HG02973 (cell line): ENCODE measurements at regions not wholly inside any gene's neighbourhood (a gene's known extent, or its start where the extent isn't known, plus 50 kb on each side); places are given as distances from the start of the nearest gene placed in this dataset.

Source experiments
- ATAC-seq: cut with Tn5 transposase; IDR thresholded peaks from one replicate; pipeline ENCODE4 v1.9.1; 2021; ENCODE audit warnings: moderate library complexity; ENCODE audit not compliant: unreplicated experiment

DNA sequence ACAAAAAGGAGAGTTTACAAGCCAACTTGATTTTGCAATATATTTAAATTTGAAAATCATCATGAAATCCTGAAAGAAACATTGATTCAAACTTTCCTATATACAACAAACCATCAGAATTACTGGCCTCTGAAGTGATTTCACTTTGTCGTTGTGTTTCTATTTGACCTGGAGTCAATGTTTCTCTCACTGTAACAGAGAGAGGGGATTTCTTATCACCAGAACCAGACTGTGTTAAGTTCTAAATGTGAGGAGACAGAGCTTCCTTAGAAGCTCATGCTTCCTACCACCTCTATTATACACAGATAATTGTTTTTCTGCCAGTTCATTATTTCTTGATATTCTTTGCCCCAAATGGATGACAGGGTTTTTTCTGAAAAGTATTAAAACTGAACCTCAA is 245.0 kb upstream of the RND3 start:
- no peak for ATAC-seq

DNA sequence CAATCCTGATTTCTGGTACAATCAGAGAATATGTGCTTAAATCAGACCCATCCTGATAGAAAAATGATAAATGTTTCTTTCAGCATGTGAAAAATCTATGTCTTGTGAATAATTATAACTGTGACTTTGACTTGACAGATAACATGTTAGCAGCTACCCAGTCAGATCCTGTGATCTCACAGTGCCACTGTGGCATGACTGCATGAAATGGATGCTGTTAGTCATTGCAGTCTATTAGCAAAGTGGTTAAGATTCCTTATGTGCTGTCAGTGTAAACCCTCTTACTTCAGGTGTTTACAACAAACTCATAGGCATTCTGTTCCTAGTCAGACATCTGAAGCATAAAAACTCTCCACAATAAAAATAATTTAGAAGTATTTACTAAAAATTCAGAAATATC is 244.6 kb upstream of the RND3 start:
- peak; percentile 48 for ATAC-seq

DNA sequence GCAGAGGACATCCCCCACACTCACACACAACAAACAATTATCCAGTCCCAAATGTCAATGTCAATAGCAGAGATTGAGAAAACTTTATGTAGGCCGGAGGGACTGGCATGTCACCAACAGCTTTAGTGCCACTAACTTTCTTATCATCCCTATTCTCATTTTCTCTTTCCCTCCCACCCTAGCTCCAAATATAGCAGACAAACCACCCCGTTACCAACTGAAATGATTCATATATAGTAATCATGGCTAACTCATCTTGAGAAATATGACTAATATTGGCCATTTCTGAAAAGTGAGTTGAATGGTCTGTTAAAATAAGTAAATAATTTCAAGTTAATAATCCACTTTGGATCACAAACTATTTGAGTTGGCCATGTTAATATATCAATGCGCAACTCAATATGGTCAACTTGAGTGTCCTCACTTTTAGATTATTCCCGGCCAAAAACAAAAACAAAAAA is 242.1 kb upstream of the RND3 start:
- ATAC-seq = peak; percentile 83

DNA sequence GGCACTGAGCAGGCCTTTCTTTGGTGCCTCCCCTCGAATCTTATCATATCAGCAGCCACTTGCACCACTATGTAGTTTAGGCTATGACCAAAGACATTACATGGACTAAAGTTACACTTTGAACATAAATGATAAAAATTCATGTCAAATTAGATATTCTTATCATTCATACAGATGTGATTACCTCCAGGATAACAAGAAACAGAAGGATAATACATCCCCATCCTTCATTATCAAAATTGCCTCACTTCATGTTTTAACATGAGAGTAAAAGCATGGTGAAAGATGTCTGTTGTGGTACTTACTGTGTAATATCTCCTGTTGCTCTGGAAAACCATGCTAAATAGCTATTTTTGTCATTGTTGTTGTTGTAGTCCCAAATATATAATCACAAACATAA is 230.8 kb upstream of the RND3 start:
- ATAC-seq = no peak

DNA sequence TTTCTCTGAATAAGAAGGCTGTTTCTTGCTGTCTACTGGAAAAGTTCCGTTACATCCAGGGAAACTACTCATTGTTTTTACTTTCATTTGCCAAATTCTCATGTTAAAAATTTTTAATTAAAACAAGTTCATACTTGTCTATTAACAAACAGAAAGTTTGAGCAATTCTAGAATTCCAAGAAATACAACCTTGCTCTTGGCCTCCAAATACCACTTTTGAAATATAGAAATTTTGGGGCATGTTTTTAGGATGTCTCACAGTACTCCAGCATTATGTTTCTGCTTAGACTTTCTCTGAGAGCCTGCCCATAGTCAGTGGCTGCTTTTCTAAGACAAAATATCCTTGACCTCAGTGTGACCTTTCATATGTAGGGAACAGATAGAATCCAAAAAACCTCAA is 228.7 kb upstream of the RND3 start:
- no peak for ATAC-seq

DNA sequence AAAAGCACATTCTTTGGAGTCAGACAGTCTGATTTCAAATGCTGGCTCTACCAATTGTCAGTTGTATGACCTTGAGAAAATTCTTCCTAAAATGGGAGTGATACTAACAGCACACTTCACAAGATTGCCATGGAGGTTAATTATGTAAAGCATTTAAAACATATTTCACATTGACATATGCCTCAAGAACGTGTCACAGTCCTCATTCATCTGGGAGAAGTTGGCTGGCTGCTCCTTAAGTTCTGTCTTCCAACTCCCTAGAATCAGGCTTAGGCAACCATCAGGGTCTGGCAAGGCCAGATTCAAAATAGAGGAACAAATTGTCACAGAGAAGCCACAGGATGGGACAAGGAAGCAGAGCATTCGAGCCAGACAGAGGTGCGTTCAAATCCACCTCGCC is 228.0 kb upstream of the RND3 start:
- ATAC-seq = no peak

DNA sequence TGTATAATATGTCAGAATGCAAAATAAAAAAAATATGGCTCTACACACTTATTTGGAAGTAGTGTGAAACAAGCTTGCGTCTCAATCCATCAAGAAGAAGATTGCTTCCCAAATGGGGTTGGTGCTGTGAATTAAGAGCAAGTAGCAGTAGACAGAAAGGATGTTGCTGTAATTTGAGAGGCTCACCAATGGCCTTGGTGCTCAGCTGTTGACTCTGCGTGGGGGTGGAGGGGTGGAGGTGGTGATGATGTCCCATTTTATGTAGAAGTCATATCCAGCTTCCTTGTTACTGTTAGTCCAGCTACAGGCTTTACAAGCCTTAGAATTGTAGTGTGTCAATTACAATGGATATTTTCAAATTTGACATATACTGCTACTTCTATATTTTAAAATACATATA is 223.4 kb upstream of the RND3 start:
- no peak for ATAC-seq

DNA sequence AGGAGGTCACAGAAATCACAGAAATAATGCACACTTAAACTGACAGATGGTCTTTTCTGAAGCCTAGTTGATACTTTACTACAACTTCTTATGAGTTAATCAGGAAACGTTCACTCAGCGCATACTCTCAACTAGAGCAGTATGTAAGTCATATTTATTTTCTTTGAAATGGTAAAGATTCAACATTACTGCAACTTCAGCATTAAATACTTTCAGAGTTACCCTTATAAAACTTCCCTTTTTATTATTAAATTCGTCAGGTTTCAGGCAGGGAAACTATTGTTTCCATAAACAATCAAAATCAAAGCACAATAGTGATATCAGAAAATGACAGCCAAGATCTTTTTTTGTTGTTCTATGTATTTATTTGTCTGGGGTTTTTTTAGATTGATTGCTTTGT is 222.6 kb upstream of the RND3 start:
- ATAC-seq = no peak

DNA sequence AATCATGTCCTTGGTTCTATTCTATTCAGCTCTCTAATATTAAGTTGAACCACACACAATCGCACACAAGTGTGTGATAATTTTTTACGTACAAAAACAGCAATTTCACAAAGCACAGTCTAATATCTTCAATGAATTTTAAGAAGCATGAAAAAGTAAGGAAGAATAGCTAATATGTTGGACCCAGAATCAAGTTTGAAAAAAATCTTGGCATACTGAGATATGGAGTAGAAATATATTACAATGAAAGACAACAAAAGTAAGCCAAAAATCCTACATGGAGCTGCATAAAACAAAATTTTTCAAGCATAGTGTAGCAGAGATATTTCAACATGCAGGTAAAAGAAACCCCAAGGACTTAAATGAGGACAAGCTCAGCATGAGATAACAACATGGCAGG is 219.1 kb upstream of the RND3 start:
- ATAC-seq = no peak

DNA sequence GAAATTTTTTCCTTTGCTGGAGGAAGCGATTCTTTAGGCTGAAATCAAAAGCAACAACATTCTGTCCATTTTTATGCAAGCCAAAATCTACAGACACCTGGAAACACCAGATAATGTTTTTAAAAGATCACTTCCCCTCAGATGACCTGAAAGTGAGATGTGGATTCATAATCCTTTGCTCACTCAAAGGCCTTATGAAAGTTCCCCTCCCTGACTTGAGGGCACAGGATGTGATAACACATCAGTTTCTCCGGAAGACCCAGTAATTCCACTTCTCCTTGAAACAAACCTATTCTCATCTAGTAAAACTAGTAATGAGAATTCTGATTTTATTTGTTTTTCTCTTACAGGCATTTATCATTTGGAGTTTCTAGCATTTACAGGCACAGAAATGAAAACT is 218.3 kb upstream of the RND3 start:
- ATAC-seq = no peak

DNA sequence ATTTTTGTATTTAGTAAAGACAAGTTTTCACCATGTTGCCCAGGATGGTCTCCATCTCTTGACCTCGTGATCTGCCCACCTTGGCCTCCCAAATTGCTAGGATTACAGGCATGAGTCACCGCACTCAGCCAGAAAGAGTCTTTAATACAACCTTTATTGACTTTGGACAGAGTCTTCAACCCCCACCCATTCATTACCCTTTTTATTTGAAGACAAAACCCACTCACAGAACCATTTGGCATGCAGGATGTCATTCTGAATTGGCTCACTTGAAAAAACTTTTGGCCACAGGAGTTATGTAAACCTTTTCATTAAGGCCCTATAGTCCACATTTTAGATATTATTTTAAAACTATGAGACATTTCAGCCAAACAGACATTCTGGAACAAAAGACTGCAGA is 217.9 kb upstream of the RND3 start:
- no peak for ATAC-seq

DNA sequence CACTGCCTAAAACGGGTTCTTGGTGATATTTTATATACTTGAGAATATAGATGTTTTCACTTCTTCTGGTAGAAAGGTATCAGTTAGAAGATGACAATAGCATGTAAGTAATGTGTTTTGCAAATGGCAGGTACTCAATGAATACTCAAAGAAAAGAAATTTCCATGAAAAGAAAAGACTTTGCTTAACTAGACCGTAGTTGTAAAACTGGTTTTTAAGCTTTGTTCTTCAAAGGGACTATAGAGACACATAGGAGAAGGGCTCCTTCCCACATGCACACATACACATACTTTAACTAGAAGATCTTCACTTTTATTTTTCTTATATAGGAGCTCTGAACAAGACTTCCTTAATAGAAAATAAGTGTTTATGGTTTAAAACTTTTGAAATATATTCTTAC is 215.3 kb upstream of the RND3 start:
- no peak for ATAC-seq

DNA sequence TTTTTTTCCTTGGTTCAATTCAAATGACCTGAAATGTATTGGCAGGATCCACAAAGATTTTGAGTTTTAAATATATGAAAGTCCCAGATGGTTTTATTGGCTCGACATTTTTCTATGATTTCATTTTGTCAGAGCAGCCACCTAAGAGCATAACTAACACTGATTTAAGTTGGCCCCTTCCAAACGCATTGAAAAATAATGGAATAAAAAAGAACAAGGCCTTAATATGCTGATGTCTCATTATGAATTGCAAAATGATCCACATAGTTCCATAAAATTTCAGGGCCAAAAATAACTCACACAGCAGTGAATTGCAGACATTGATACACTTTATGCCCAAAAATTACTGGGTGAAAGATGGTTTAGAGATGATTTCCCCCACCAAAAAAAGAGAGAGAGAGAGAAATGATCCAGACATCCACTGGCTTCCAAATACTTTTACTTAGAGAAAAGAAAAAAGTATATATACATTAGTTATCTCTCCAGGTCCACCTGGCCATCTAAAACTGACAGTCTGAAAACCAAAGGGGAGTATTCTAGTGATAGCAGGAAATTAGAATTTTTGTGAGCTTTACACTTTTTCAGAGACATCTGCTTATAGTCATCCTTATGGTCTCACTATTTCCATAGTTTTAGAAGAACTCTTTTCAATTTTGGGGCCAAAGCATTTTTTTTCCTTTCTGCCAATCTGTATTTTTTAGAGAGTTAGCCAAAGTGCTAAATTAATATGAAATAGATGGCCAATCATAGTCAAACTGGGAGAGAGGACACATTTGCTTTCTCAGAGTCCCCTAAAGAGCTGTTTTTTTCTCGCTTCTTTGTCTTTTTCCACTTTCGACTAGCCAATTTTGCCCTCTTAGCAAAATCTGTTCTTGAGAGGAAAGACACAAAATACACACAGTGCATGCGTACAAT is 213.5 kb upstream of the RND3 start:
- no peak for ATAC-seq

DNA sequence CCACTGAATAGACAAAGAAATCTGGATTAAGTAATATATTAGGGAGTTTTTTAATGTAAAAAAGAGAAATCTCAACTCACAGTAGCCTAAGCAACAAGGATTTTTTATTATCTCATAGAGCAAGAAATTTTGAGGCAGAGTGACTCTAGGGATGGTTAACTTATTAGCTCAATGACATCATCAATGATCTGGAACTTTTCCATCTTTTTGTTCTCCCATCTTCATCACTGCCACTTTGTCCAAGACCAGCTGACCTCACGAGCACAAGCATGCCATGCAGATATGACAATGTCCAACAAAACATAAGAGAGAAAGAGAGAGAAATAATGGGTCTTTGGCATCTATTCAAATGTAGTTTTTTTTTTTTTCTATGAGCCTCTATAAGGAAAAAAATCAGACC is 211.8 kb upstream of the RND3 start:
- ATAC-seq = no peak

DNA sequence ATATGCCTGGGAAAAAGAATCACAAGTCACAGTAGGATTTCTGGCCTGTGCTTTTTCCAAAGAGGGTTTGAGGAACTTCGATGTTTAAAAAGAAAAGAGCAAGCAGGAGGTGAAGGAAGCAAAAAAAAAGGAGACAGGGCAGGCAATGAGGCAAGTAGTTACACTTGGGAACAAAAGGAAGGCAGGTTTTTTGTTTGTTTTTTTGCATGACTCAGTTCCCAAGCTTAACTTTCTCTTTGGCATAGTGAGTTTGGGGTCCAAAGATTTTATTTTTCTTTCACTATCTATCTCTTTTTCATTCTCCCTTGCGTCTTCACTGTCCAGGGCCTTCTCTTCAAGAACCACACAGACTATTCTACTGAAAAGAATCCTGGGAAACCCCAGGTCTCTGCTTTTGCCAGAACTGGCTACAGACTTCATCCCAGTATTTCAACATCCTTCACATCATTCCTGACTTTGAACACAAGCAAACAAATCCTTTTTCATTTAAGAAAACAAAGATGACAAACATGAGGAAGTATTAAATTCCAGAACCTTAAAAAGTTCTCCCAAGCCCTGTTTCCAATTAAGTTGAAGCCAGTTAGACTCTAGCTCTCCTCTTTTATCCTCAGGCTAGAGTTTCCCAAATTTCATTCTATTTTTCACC is 210.7 kb upstream of the RND3 start:
- no peak for ATAC-seq

DNA sequence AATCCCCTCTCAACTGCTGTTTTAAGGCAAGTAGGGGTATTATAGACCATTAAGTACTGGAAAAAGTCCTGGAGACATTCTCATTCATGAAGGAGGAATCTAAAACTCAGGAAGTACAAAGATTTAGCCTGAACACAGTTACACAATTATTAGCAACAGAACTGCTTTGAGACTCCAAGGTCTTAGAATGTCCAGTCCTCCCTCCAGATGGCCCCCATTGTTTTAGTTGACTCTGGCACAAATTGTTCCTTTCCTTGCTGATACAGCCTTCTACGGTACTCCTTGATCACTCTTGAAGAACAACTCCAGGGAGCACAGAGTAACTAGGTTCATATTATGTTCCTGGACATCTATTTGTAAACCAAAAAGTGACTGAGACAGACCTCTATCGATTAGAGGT is 210.1 kb upstream of the RND3 start:
- ATAC-seq = no peak

DNA sequence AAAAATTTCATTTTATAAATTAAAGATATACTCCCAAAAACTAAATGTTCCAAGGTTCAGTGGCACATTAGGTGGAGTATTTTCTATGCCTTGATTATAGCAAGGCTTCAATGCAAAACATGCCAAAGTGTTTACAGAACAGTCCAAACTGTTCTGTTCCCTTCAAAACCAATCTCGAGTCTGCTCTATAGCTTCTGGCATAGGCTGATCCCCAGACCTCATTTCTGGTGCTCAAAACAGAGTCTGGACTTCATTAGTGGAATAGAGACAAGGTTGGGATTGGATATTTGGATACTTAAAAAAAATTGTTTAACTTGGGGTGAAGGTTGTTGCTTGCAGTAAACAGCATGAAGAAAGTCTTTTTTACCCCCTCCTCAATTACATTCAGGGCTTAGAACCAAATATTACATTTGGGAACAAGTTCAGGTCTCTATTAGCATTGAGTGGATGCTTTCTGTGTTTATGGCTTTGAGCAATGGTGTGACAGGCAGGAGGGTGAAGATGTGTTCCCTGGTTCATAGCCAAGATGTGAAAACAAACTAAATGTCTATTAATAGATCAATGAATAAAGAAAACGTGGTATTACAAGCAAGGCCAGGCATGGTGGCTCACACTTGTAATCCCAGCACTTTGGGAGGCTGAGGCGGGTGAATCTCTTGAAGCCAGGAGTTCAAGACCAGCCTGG is 208.1 kb upstream of the RND3 start:
- ATAC-seq = no peak

DNA sequence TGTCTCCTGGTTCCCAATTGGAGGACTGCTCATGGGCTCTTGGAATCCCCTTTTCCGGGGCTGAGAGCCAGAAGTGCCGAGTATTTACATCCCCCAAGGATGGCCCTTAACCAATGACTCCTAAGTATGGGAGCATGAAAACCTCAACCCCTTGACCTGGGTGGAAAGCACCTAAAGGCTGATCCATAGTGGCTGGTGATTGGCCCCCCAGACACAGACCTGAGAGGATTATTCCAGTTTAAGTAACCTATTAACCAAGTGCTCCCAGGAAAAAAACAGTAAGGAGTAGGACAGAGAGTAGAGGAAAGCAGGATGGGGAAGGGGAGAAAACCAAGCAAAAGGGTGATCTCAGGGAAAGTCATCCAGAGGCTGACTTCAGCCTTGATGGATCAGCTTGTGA is 206.1 kb upstream of the RND3 start:
- no peak for ATAC-seq

DNA sequence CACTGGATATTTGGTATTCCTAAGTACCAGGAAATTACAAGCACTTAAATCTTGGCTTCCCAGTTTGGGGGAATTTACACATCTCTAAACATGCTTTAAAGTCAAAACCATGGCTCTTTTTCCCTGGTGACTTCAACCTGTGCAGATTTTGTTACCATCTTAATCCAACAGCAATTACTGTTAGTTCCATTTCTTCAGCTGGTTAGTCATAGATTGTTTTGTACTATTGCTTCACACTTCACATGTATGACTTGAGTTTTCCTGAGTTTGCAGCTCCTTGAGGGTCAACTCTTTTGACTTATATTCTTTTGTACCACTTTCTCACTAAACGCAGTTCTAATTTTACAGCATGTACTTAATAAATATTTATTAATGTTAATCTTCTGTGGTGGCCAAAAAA is 203.4 kb upstream of the RND3 start:
- ATAC-seq = no peak

DNA sequence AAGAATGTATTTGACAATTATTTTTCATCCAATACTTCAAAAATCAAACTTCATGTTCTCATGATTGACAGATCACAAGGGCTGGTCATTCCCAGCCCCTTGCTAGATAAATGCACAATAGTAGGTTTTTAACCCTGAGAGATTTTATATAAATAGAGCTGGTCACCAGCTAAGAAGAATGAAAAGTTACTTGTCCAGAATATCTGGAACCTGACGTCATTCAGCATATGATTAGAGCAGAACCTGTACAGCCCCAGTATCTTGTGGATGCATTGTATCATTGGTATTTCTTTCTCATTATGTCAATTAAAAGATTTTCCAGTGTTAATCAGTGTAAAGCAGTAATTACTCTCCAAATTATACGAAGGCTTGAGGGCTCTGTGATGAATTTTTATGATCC is 202.8 kb upstream of the RND3 start:
- ATAC-seq = no peak

DNA sequence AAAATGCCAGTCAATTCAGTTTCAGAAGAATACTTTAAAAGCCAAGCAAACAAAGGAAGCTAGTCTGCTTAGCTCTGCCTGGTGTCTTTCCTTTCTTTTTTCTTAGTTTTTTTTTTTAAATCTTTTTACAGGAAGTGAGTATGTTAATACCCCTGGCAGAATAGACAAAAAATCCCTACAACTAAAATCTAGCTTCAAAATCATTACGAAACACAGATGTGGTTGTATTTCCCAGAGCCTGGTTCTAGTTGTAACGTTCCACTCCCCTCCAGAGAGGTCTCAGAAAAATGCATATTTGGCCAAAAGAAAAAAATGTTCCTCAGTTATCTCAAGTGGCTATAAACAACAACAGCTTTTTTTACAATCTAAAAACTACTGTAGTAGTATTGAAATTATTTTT is 202.1 kb upstream of the RND3 start:
- ATAC-seq = no peak

DNA sequence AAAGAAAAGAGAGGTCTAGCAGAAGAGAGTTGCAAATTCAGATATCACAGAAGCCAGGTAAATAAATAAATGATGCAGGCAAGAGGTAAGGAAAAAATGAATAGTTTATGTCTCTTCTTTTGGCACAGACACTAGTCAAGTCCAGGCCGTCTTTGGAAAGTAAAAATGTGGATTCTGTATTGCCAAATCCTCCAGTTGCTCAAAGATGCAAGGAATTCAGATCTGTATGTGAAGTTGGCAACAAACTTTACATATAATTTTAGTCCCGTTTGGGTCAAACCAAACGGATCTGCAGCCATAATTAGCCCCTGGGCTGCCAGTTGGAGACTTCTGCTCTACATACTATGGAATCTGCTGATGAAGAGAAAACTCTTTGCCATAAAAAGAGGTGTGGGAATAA is 200.5 kb upstream of the RND3 start:
- no peak for ATAC-seq
